CD4-positive, alpha-beta T cell treated with Interleukin-4 for 4 hours (primary cell): ENCODE measurements at regions not wholly inside any gene's neighbourhood (a gene's known extent, or its start where the extent isn't known, plus 50 kb on each side); places are given as distances from the start of the nearest gene placed in this dataset.
"Not testable (repeated sequence)": the region's sequence is repeated elsewhere in the genome, so short reads cannot be mapped to it uniquely, and the experiment has no call there.

ENCODE experiments used
- DNase-seq: peaks from one replicate; pipeline ENCODE4 v3.0.0-alpha.2; 2020

DNA sequence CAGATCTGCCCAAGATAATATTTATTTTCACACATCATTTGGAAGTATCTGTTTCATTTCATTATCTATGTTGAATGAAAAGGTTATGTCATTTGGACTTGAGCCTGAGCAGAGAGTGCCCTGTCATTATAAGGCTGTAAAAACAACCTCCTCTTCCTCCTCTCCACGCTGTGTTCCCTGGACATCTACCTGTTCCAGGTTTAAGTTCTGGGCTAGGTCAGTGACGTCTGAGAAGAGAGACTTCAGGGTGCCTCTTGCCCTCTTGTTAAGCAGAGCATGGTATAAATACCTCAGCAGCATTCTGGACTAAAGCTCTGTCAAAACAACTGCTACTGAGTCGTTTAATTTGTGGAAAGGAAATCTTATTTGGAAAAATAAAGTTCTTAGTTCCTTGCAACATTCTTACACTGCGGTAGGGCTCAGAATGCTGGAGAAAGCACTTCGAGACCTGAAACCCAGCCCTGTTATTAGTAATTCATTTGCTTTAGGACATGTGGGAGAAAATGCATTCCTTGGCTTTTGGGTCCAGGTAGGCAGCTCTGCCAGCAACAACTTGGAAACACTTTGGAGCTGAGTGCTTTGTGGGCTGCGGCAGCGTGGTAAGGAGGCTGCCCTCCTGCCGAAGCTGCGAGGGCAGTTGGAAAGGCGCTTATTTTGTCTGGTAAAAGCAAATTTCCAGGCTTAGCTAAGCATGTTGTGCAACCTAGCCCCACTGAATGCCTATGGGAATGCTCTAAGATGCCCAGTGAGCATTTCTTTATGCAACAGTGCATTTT lies 91.8 kb upstream of the NEDD4L start:
- no peak for DNase-seq

DNA sequence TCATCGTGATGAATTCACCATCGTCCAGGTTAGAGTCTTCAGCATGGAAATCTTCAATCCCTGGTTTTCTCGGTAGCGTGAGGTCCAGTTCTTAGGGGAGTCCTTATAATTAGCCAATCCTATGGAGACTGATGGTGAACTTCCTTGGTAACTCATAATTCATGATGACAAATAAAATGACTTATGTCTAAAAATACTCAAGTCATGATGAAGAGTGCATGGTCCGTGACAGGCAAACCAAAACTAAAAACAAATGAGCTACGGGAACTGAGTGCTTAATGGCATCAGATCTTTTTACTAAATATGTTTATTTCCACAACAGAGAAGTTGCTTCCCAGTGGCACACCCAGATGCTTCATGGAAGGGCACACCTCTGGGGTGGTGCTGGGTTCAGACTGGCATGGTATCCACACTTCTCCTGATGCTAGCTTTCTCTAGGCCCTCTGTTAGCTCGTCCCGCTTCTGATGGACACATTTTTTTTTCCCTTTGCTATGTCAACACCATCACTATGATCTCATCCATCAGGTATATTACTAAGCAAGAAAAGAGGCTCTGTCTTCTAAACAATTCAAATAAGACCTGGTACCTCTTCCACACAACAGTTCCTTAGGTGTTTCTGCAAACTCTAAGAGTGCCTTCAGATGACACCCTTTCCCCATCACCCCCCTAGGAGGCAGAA lies 92.8 kb upstream of the NEDD4L start:
- DNase-seq, result no peak

DNA sequence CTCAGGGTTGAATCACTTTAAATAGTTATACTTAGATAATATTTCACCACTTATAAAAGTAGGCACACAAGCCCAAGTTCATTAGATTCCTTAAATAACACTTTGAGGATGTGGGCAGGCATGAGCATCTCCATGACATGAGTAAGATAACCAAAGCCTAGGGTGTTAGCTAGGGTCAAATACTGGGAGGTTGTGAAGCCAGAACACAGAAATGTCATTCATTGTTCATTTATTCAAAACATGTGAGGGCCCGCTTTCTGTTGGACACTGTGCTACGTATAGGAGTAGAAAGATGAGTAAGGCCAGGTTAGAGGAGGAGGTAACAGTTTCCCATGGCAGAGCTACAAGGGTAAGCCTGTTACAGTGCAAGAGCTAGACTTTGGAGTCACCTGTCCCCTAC lies 93.5 kb upstream of the NEDD4L start:
- no peak for DNase-seq

DNA sequence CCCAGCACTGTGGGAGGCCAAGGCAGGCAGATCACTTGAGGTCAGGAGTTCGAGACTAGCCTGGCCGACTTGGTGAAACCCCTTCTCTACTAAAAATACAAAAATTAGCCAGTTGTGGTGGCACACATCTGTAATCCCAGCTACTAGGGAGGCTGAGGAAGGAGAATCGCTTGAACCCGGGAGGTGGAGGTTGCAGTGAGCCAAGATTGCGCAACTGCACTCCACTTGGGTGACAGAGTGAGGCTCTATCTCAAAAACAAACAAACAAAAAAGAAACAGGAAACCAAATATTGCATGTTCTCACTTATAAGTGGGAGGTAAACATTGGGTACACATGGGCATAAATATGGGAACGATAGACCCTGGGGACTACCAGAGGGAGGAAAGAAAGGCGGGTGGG lies 94.7 kb upstream of the NEDD4L start:
- DNase-seq, result not testable (repeated sequence)

DNA sequence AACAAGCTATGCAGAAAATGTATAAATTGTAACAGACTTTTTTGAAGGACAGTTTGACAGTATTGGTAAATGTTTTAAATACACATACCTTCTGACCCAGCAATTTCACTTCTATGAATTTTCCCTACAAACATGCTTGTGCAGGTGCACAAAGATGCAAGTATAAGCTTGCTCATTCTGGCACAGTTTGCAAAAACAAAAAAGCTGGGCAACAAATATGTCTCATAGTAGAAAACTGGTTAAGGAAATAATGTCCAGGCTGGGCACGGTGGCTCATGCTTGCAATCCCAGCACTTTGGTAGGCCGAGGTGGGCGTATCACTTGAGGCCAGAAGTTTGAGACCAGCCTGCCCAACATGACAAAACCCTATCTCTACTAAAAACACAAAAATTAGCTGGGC lies 96.9 kb upstream of the NEDD4L start:
- no peak for DNase-seq

DNA sequence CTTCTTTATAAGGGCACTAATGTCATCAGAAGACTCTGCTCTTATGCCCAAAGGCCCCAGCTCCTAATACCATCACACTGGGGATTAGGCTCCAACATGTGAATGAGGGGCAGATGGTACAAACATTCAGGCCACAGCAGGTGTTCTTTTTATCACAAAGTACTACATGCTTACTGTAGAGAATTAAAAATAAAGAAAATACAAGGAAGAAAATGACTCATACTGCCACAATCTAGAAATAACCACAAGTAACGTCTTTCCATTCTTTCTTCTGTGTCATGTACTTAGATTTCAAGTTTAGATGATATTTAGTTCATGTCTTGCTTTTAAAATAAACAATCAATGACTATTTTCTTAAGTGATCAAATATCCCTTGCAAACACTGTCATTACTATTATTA lies 100.3 kb upstream of the NEDD4L start:
- DNase-seq, result no peak

DNA sequence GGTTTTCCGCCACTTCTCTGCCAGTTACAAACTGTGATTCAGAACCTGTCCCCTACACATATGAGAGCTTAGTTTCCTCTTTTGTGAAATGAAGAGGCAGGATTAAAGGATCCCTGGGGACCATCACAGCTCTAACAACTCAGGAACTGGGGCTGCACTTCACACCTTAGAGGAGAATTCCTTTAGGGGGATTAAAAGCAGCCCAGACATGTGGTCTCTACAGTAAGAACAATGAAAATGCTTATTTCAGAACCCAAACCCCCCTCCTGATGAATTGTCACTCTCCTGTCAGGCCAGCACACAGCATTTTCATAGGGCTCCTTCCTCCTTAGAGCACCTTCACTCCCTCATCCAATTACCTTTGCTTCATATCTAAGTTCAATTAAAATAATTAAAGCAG lies 101.5 kb upstream of the NEDD4L start:
- DNase-seq, result no peak

DNA sequence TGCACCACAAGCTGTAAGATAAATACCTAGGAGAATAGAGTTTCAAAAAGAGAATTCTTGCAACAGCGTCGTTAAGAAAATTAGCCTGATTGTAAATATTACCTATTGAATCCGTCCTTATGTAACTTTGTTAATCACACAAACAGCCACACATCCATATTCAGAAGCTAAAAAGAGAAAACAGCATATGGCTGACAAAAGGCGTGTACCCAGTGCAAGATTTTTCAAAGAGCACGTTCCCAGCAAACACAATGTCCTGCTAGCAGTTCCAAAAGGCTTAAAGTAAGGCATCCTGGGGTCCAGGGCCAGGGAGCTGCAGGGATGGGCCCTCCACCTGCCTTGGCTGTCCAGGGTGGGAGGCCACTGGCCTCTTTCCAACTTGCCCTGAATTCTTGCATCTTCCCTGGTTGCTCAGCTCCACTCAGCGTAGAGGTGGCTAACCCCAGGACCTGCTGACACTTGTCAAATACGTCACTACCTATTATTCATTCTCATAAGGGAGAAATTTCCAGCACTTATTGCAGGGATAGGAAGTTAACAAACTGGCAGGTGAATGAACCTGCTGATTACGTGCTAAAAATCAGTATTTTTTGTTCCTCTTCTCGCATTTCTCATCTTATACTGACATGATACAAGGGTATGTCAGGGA lies 102.1 kb upstream of the NEDD4L start:
- no peak for DNase-seq

DNA sequence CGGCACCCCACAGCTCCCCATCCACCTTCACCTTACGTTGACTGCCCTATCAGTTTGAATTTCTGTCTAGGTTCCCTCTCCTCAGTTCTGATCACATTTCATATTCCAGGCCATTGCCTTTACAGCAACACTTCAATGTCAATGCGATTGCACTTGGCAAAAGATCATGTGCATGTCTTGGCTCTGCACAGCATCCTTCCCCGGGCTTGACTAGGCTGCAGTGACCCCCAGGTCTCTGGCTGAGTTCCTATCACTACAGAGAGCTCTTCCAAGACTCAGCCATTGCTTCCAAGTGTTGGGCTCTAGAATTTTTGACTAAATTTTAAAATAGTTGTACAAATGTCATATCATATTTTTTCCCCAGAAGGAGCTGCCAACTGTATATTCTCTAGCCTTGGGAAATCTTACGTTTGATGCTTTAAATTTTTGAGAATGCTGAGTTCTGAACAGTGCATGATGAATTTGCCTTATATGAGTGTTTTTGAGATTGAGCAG lies 103.8 kb upstream of the NEDD4L start:
- DNase-seq, result no peak

DNA sequence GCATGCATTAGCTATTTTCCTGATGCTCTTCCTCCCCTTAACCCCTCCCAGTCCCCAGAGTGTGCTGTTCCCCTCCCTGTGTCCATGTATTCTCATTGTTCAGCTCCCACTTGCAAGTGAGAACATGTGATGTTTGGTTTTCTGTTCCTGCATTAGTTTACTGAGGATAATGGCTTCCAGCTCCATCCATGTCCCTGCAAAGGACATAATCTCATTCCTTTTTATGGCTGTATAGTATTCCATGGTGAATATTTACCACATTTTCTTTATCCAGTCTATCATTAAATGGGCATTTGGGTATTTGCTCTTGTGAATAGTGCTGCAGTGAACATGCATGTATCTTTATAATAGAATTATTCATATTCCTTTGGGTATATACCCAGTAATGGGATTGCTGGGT lies 109.7 kb upstream of the NEDD4L start:
- DNase-seq, result not testable (repeated sequence)

DNA sequence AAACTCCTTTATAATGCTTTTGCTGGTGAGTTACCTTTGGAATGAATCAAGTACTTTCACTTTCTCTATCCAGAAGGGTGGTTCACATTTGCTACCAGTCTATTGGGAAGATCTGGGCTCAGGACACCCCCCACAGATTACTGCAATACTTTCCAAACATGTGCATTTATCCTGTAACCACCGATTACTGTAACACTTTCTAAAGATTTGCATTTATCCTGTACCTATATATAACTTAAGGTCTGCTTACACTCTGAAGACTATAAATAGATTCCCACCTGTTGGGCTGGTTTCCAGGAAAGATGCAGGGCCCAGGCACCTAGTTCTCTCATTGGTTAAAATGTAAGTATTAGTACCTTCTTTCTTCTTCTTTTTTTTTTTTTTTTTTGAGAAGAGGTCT lies 113.0 kb upstream of the NEDD4L start:
- no peak for DNase-seq

DNA sequence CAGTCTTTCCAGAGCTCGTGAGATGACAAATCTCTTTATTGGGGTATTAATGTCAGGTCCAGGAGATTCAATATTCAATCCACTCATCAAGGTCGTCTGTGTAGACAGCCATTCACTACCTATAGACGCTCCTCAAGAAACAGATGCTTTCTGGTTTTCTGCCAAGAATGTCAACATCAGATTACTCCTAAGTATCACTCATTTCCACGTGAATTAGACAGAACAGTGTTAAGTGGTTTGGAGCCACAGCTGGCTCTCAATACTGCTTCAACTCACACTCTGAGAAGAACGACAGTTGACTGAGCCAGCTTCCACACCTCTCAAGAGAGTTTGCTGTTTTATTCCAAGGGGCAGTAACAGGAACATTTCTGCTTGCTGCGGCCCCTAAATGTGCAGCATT lies 113.5 kb upstream of the NEDD4L start:
- no peak for DNase-seq

DNA sequence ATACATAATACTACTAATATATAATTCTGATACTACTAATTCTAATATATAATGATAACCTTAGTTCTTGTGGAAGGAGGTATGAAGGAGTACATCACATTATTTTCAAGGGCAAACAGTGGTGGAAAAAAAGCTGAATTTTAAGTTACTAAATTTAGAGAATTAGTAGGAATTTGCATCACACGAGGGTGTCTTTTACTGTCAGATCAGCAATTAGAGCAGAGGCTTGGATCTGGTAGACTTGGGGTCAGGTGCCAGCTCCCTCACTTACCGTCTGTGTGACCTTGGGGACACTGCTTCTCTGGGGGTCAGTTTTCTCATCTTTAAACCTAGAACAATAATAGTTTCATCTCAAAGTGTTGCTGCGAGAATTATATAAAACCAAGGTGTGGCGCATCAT lies 114.1 kb upstream of the NEDD4L start:
- DNase-seq, result no peak

DNA sequence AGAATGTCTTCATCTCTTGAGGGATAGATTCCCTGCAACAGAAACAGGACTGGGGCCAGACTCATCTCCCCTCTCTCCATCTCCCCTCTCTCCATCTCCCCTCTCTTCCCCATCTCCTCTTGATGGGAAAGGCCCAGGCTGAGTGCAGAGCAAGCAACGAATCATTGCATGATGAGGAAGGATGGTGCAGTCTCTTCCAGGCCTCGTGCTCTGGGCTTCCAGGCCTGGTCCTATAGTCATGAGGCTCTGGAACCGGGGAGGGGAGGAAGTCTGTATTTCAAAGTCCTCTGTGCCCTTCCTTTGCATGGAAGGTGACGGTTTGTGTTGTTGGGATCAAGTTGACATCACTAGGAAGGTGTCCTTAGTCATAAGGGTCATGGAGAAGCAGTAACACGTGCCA lies 115.6 kb upstream of the NEDD4L start:
- DNase-seq, result no peak

DNA sequence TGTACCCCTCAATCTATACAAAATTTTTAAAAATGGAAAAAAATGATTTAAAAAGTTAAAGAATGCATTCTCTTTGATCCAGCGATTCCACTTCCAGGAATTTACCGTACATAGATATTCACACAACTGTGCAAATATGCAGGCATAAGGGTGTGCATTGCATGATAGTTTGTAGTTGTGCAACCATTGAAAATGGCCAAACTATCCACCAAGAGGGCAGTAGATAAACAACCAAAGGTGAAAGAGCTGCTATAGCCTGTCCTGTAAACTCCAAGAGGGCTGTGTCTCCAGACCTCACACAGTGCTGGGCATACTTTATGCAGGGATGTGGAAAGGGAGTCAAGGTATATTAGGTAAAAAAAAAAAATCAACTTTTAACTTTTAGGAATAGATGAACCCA lies 116.5 kb upstream of the NEDD4L start:
- DNase-seq, result no peak

DNA sequence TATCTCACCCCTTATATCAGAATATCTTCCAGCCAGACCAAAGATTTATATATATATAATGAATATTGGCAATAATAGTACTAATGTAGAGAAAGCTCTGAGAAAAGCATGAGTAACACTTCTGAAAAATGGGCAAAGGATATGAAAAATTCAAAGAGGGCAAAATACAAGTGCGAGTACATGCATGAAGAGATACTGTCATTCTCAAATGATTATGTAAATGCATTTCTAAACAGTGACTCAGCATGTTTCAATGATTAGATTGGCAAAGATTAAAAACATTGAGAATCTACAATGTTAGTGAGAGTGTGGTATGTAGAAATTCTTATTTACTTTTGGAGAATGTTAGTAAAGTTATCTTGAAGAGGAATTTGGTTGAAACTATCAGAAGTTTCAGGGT lies 118.3 kb upstream of the NEDD4L start:
- DNase-seq, result no peak

DNA sequence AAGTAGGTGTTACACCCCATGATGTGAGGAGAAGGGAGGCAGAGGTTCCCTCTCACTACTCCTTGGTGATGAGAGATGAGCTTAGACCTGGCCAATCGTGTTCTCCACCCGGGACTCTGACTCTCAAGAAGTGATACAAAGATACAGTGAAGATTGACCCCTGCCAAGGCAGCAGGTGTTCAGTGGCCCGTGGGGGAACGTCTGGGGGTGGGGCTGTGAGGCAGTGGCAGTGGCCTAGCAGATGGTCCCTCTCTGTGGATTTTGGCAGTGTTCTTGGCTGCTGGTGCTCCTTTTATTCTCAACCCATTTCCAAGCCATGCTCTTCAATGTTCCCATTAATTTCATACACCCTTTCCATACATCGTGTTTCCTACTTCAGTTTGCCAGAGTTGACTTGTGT lies 120.4 kb upstream of the NEDD4L start:
- no peak for DNase-seq

DNA sequence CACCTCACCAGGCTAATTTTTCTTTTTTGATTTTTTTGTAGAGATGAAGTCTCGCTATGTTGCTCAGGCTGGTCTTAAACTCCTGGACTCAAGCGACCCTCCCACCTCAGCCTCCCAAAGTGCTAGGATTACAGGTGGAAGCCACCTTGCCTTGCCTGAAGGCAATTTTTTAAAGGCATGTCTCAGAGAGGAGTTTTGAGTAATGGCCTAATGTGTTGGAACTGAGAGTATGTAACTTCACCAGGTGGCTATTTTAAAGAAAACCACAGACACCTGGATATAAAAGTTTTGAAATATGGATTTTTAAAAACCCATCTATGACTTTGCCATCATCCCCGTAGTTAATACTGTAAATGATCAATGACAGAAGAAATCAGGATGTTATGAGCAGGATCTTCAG lies 119.8 kb upstream of the ATP8B1 start:
- DNase-seq, result no peak

DNA sequence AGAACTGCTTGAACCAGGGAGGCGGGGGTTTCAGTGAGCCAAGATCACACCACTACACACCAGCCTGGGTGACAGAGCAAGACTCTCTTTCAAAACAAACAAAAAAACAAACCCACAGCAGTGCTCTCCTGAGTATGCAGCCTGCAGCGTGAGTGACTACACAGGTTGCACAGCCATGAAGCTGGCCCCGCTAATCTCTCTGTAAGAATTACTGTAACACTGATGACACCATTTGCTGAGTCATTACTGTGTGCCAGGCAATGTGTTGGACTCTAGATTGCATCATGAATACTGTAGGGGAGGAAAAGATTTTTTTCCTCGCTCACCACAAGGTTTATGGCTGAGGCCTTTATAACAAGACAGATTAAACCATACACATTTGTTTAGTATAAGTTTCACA lies 118.6 kb upstream of the ATP8B1 start:
- DNase-seq, result no peak

DNA sequence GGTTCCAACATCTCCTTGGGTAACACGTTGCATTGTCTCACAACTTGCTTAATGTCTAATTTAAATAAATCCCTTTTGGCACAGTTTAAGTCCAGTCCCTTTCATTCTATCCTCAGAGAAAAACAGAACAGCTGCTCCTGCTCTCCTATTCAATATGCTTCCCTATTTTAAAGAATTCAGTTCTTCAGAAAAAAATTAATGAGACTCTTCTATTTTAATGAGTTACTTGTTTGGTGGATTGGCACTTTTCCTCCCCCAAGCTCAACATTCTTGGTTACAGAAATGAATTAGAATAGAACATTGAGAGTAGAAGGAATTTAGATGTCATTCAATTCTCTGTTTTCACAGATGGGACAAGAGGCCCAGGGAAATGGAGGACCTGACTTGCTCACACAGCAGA lies 116.9 kb upstream of the ATP8B1 start:
- no peak for DNase-seq

DNA sequence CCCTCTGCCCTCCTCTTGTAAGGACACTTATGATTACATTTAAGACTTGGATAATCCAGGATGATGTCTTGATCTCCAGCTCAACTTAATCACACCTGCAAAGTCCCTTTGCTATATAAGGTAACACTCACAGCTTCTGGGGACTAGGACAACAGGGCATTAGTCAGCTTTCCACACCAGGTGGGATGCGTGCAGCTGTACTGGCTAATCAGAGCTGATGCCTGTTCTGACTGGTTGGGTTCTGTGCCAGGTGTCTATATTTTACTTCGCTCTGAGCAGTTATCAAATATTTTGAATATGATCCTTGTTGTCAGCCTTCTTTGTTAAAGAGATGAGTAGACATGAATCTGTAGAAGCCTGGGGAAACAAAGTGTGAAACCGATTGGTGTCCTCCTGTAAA lies 115.5 kb upstream of the ATP8B1 start:
- no peak for DNase-seq

DNA sequence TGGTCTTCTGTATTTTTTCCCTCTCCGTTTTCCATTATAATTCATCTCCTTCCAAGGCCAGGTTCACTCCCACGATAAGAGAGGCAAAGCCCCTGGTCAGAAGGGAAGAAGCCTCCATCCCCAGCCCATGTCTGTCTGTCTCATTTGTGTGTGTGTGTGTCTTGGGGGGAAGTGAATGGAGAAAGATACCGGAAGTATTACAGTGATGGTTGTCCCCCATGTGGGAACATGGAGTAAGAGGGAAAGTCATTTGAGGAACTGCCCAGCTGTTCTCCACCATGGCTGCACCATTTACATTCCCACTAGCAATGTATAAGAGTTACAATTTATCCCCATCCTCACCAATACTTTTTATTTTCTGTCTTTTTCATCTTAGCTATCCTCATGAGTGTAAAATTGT lies 113.6 kb upstream of the ATP8B1 start:
- no peak for DNase-seq

DNA sequence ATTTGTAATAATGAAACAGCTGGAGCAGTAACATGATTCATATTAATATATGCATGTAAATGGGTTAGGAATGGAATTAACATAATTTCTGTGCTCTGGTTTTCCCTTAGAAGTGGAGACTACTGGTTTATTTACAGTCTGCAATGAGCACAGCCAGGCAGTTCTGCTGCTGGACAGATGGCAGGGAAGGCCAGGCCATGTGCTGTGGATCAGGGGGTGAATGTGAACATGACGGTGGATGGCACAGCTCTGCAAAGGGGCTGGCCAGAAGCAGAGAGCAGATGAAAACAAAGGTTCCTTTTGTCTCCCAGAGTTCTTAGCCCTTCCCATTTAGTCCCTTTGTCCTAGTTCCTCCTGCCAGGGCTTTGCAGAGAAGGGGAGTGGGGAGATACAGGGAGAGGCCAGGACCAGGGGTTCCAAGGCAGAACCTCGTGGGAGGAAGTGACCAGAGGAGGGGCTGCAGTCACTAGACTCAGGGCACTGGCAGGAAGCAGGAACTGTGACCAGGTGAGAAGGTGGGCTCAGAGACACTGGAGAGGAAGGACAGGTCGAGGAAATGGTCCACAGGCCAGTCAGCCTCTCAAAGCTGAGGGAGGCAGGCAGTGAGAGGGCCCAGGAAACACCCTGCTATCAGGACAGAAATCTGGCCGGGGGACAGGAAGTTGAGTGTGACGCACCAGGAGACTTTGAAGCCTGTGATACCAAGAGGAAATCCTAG lies 112.9 kb upstream of the ATP8B1 start:
- DNase-seq, result no peak

DNA sequence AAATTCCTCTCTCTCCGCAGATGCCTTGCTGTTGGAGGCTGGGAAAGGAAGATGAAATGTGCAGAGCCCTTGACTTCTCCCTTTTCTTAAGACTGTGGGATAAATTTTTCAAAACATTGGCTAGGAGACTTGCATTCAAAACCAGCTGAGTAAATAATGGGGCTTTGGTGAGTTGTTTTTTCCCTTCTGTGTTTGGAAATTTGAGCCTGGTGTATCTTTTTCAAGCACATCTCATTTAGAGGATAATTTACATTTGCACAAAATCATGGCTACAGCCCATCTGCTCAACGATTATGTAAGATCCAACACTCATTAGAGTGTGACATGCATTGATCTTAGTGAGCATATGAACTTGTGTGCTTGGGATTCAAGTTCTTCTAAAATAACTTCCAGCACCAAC lies 112.1 kb upstream of the ATP8B1 start:
- no peak for DNase-seq
